ENCODE measurements at regions not wholly inside any gene's neighbourhood (a gene's known extent, or its start where the extent isn't known, plus 50 kb on each side); places are given as distances from the start of the nearest gene placed in this dataset.
"Not testable (repeated sequence)": the region's sequence is repeated elsewhere in the genome, so short reads cannot be mapped to it uniquely, and the experiment has no call there.

DNA sequence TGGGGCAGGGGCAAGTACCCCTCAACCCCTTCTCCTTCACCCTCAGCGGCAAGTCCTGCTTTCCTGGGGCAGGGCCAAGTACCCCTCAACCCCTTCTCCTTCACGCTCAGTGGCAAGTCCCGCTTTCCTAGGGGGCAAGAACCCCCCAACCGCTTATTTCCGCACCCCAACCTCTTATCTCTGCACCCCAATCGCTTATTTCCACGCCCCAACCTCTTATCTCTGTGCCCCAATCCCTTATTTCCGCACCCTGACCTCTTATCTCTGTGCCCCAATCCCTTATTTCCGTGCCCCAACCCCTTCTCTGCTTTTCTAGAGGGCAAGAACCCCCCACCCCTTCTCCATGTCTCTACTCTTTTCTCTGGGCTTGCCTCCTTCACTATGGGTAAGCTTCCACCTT is 109.2 kb upstream of the PELI1 start:
- TF ChIP-seq EZH2 (IDR thresholded peaks at IDR 0.05; ENCODE audit: low read length, missing control alignments), result not testable (repeated sequence)
- TF ChIP-seq, protein P1, sequence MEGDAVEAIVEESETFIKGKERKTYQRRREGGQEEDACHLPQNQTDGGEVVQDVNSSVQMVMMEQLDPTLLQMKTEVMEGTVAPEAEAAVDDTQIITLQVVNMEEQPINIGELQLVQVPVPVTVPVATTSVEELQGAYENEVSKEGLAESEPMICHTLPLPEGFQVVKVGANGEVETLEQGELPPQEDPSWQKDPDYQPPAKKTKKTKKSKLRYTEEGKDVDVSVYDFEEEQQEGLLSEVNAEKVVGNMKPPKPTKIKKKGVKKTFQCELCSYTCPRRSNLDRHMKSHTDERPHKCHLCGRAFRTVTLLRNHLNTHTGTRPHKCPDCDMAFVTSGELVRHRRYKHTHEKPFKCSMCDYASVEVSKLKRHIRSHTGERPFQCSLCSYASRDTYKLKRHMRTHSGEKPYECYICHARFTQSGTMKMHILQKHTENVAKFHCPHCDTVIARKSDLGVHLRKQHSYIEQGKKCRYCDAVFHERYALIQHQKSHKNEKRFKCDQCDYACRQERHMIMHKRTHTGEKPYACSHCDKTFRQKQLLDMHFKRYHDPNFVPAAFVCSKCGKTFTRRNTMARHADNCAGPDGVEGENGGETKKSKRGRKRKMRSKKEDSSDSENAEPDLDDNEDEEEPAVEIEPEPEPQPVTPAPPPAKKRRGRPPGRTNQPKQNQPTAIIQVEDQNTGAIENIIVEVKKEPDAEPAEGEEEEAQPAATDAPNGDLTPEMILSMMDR (conservative IDR thresholded peaks at IDR 0.05 in 1 of 2, IDR thresholded peaks at IDR 0.05 in 1 of 2; ENCODE audit: low read depth in 1 of 2, low read length in 2 of 2), result not testable (repeated sequence)

Measured in fibroblast of lung (primary cell).